ENCODE measurements at regions not wholly inside any gene's neighbourhood (a gene's known extent, or its start where the extent isn't known, plus 50 kb on each side); places are given as distances from the start of the nearest gene placed in this dataset.

- no peaks in the 10 kb centered on the region for H3K4me1 ChIP-seq (ENCODE audit: control insufficient read depth, extremely low read depth, insufficient read depth, low read length)
- no peak for FAIRE-seq
- no peak overlapping the region for H3K4me3 ChIP-seq (replicated peaks in 1 of 3; ENCODE audit: insufficient read depth in 1 of 3, low read depth in 1 of 3, low read length in 3 of 3)
- no peak overlapping the region for H3K4me2 ChIP-seq (ENCODE audit: insufficient read depth, low read length)
- TF ChIP-seq, protein P1, sequence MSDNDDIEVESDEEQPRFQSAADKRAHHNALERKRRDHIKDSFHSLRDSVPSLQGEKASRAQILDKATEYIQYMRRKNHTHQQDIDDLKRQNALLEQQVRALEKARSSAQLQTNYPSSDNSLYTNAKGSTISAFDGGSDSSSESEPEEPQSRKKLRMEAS (IDR thresholded peaks at IDR 0.05; ENCODE audit: insufficient read depth, insufficient read length), result no peak
- TF ChIP-seq EZH2 (IDR thresholded peaks at IDR 0.05; ENCODE audit: borderline replicate concordance, low read depth, low read length, severe bottlenecking), result no peak
- intact Hi-C loops (cut with micrococcal nuclease), result no loop called here
- no peaks in the 10 kb centered on the region for H3K9me3 ChIP-seq (replicated peaks; ENCODE audit: control insufficient read depth, insufficient read depth, low read length)
- no peak overlapping the region for H2AFZ ChIP-seq (ENCODE audit: low read depth, low read length)
- dilution Hi-C loops (cut with MboI; ENCODE audit: extremely low pct_ligation_motif_present, low sequenced_read_pairs), result no loop called here
- no peak for DNase-seq (ENCODE audit: low read depth, low spot score)
- H3K27me3 ChIP-seq (ENCODE audit: control insufficient read depth in 2 of 2, insufficient read depth in 2 of 2, low read length in 2 of 2), result no peaks in the 10 kb centered on the region
- H3K36me3 ChIP-seq (ENCODE audit: control insufficient read depth in 2 of 2, extremely low read depth in 1 of 2, insufficient read depth in 2 of 2, low read length in 2 of 2), result no peaks in the 10 kb centered on the region
- no peak overlapping the region for H3K9ac ChIP-seq (replicated peaks; ENCODE audit: extremely low read depth, insufficient read depth, low read length)
- no peaks in the 10 kb centered on the region for H3K79me2 ChIP-seq (ENCODE audit: control insufficient read depth, insufficient read depth, low read length)
- H3K9me1 ChIP-seq (replicated peaks; ENCODE audit: control insufficient read depth, extremely low read depth, insufficient read depth, low read length), result no peaks in the 10 kb centered on the region
- H3K27ac ChIP-seq (ENCODE audit: insufficient read depth, low read depth, low read length), result no peak overlapping the region
- no TSS peak for BruUV-seq (replicated peaks)
- H4K20me1 ChIP-seq (replicated peaks; ENCODE audit: control insufficient read depth, extremely low read depth, insufficient read depth, low read length), result no peaks in the 10 kb centered on the region
- ChIA-PET POLR2A (no interaction called here), CTCF (interaction anchor here (0.6 to 2.3 kb wide), 3 partner anchors 9 to 36 kb away, joined by 4 to 7 read pairs (median 5); no protein-coding TSS in a partner anchor)
These were observed 148.6 kb upstream of the FIGN start for GRCh38 chr2:163884416-163884815.

GRCh38 chr2:163878718-163879117 is 142.9 kb upstream of the FIGN start:
- H3K9me3 ChIP-seq (replicated peaks; ENCODE audit: control insufficient read depth, insufficient read depth, low read length), result no peaks in the 10 kb centered on the region
- H3K9ac ChIP-seq (replicated peaks; ENCODE audit: extremely low read depth, insufficient read depth, low read length), result no peak overlapping the region
- H3K27ac ChIP-seq (ENCODE audit: insufficient read depth, low read depth, low read length), result no peak overlapping the region
- H3K27me3 ChIP-seq (ENCODE audit: control insufficient read depth in 2 of 2, insufficient read depth in 2 of 2, low read length in 2 of 2), result no peaks in the 10 kb centered on the region
- H4K20me1 ChIP-seq (replicated peaks; ENCODE audit: control insufficient read depth, extremely low read depth, insufficient read depth, low read length), result no peaks in the 10 kb centered on the region
- FAIRE-seq, result no peak
- H3K9me1 ChIP-seq (replicated peaks; ENCODE audit: control insufficient read depth, extremely low read depth, insufficient read depth, low read length), result no peaks in the 10 kb centered on the region
- intact Hi-C loops (cut with micrococcal nuclease), result loop anchor here (1.0 to 5.0 kb wide), 4 partner anchors 141 to 686 kb away; partner anchors contain the start of gene FIGN
- H3K36me3 ChIP-seq (ENCODE audit: control insufficient read depth in 2 of 2, extremely low read depth in 1 of 2, insufficient read depth in 2 of 2, low read length in 2 of 2), result no peaks in the 10 kb centered on the region
- TF ChIP-seq, protein P2, sequence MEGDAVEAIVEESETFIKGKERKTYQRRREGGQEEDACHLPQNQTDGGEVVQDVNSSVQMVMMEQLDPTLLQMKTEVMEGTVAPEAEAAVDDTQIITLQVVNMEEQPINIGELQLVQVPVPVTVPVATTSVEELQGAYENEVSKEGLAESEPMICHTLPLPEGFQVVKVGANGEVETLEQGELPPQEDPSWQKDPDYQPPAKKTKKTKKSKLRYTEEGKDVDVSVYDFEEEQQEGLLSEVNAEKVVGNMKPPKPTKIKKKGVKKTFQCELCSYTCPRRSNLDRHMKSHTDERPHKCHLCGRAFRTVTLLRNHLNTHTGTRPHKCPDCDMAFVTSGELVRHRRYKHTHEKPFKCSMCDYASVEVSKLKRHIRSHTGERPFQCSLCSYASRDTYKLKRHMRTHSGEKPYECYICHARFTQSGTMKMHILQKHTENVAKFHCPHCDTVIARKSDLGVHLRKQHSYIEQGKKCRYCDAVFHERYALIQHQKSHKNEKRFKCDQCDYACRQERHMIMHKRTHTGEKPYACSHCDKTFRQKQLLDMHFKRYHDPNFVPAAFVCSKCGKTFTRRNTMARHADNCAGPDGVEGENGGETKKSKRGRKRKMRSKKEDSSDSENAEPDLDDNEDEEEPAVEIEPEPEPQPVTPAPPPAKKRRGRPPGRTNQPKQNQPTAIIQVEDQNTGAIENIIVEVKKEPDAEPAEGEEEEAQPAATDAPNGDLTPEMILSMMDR (IDR thresholded peaks at IDR 0.05; ENCODE audit: extremely low read depth in 1 of 2, insufficient read depth in 1 of 2, low read depth in 1 of 2, low read length in 2 of 2), result peak; percentile 52 to 61
- no peak for TF ChIP-seq GATA2 (IDR thresholded peaks at IDR 0.05; ENCODE audit: insufficient read depth, insufficient read length, low read depth, low read length)
- CTCF ChIA-PET, result interaction anchor here (0.6 to 3.2 kb wide), 21 partner anchors 8 to 696 kb away, joined by 3 to 26 read pairs (median 4); partner anchors contain the start of gene FIGN
- H3K4me2 ChIP-seq (ENCODE audit: insufficient read depth, low read length), result no peak overlapping the region
- POLR2A ChIA-PET, result no interaction called here
- H3K79me2 ChIP-seq (ENCODE audit: control insufficient read depth, insufficient read depth, low read length), result no peaks in the 10 kb centered on the region
- no peaks in the 10 kb centered on the region for H3K4me1 ChIP-seq (ENCODE audit: control insufficient read depth, extremely low read depth, insufficient read depth, low read length)
- no peak overlapping the region for H2AFZ ChIP-seq (ENCODE audit: low read depth, low read length)
- peak; percentile 28 for DNase-seq (ENCODE audit: low read depth, low spot score)
- no peak overlapping the region for H3K4me3 ChIP-seq (replicated peaks in 1 of 3; ENCODE audit: insufficient read depth in 1 of 3, low read depth in 1 of 3, low read length in 3 of 3)
- dilution Hi-C loops (cut with MboI; ENCODE audit: extremely low pct_ligation_motif_present, low sequenced_read_pairs), result no loop called here
- no TSS peak for BruUV-seq (replicated peaks)

All from endothelial cell of umbilical vein (primary cell).